ENCODE measurements at regions not wholly inside any gene's neighbourhood (a gene's known extent, or its start where the extent isn't known, plus 50 kb on each side); places are given as distances from the start of the nearest gene placed in this dataset.

- DNase-seq = no peak
- Mint-ChIP-seq H3K27me3 (no peaks in the 10 kb centered on the region), H3K4me3 (no peak overlapping the region), H3K36me3 (ENCODE audit: low read depth) (no peaks in the 10 kb centered on the region), H3K4me1 (no peaks in the 10 kb centered on the region), H3K9me3 (no peaks in the 10 kb centered on the region), H3K27ac (no peak overlapping the region)
- ChIA-PET POLR2A (no interaction called here), CTCF (interaction anchor here (0.6 kb wide), 2 partner anchors 9 kb away, joined by 3 read pairs; no protein-coding TSS in a partner anchor)
Measured at GRCh38 chr1:56396581-56396980, 182.8 kb downstream of the PLPP3 start.

- Mint-ChIP-seq H3K27ac (no peak overlapping the region), H3K4me3 (no peak overlapping the region), H3K4me1 (no peaks in the 10 kb centered on the region), H3K9me3 (no peaks in the 10 kb centered on the region), H3K36me3 (ENCODE audit: low read depth) (no peaks in the 10 kb centered on the region), H3K27me3 (no peaks in the 10 kb centered on the region)
- POLR2A ChIA-PET = no interaction called here
- DNase-seq = no peak
- CTCF ChIA-PET = interaction anchor here (0.6 kb wide), 1 partner anchor 10 kb away, joined by 3 read pairs; no protein-coding TSS in a partner anchor
Measured at GRCh38 chr1:56395776-56396175, 183.6 kb downstream of the PLPP3 start.

GRCh38 chr1:56394298-56394697 lies 185.1 kb downstream of the PLPP3 start:
- Mint-ChIP-seq H3K9me3 (no peaks in the 10 kb centered on the region), H3K4me3 (no peak overlapping the region), H3K4me1 (no peaks in the 10 kb centered on the region), H3K27me3 (no peaks in the 10 kb centered on the region), H3K36me3 (ENCODE audit: low read depth) (no peaks in the 10 kb centered on the region), H3K27ac (no peak overlapping the region)
- CTCF ChIA-PET = no interaction called here
- DNase-seq = no peak
- POLR2A ChIA-PET = no interaction called here

GRCh38 chr1:56390934-56391731 lies 188.2 kb downstream of the PLPP3 start:
- Mint-ChIP-seq H3K4me1 (no peaks in the 10 kb centered on the region), H3K4me3 (no peak overlapping the region), H3K27ac (no peak overlapping the region), H3K27me3 (no peaks in the 10 kb centered on the region), H3K9me3 (no peaks in the 10 kb centered on the region), H3K36me3 (ENCODE audit: low read depth) (no peaks in the 10 kb centered on the region)
- POLR2A ChIA-PET = no interaction called here
- CTCF ChIA-PET = no interaction called here
- no peak for DNase-seq

- H3K9me3 Mint-ChIP-seq = no peaks in the 10 kb centered on the region
- no peak overlapping the region for H3K4me3 Mint-ChIP-seq
- no peaks in the 10 kb centered on the region for H3K36me3 Mint-ChIP-seq (ENCODE audit: low read depth)
- no peak for DNase-seq
- H3K27ac Mint-ChIP-seq = no peak overlapping the region
- H3K27me3 Mint-ChIP-seq = no peaks in the 10 kb centered on the region
- ChIA-PET POLR2A (no interaction called here), CTCF (no interaction called here)
- H3K4me1 Mint-ChIP-seq = no peaks in the 10 kb centered on the region
Measured at GRCh38 chr1:56390232-56390867, 189.0 kb downstream of the PLPP3 start.

GRCh38 chr1:56389813-56390212 lies 189.6 kb downstream of the PLPP3 start:
- CTCF ChIA-PET = no interaction called here
- no peak overlapping the region for H3K4me3 Mint-ChIP-seq
- POLR2A ChIA-PET = no interaction called here
- H3K36me3 Mint-ChIP-seq (ENCODE audit: low read depth) = no peaks in the 10 kb centered on the region
- H3K9me3 Mint-ChIP-seq = no peaks in the 10 kb centered on the region
- no peak for DNase-seq
- no peak overlapping the region for H3K27ac Mint-ChIP-seq
- no peaks in the 10 kb centered on the region for H3K4me1 Mint-ChIP-seq
- H3K27me3 Mint-ChIP-seq = no peaks in the 10 kb centered on the region

- Mint-ChIP-seq H3K9me3 (no peaks in the 10 kb centered on the region), H3K4me1 (no peaks in the 10 kb centered on the region), H3K27ac (no peak overlapping the region), H3K4me3 (no peak overlapping the region), H3K36me3 (ENCODE audit: low read depth) (no peaks in the 10 kb centered on the region), H3K27me3 (no peaks in the 10 kb centered on the region)
- ChIA-PET CTCF (interaction anchor here (0.5 kb wide), 1 partner anchor 10 kb away, joined by 3 read pairs; no protein-coding TSS in a partner anchor), POLR2A (no interaction called here)
- DNase-seq = no peak
Measured at GRCh38 chr1:56387071-56387740, 192.2 kb downstream of the PLPP3 start.

- CTCF ChIA-PET = no interaction called here
- Mint-ChIP-seq H3K36me3 (ENCODE audit: low read depth) (no peaks in the 10 kb centered on the region), H3K4me3 (no peak overlapping the region), H3K27me3 (no peaks in the 10 kb centered on the region), H3K4me1 (no peaks in the 10 kb centered on the region), H3K9me3 (no peaks in the 10 kb centered on the region), H3K27ac (no peak overlapping the region)
- POLR2A ChIA-PET = no interaction called here
- no peak for DNase-seq
Measured at GRCh38 chr1:56385314-56385713, 194.0 kb downstream of the PLPP3 start.

GRCh38 chr1:56382929-56383328 lies 196.4 kb downstream of the PLPP3 start:
- POLR2A ChIA-PET = no interaction called here
- H3K4me3 Mint-ChIP-seq = no peak overlapping the region
- no peaks in the 10 kb centered on the region for H3K27me3 Mint-ChIP-seq
- no peak overlapping the region for H3K27ac Mint-ChIP-seq
- H3K4me1 Mint-ChIP-seq = no peaks in the 10 kb centered on the region
- DNase-seq = no peak
- CTCF ChIA-PET = no interaction called here
- H3K36me3 Mint-ChIP-seq (ENCODE audit: low read depth) = no peaks in the 10 kb centered on the region
- no peaks in the 10 kb centered on the region for H3K9me3 Mint-ChIP-seq

- Mint-ChIP-seq H3K9me3 (no peaks in the 10 kb centered on the region), H3K36me3 (ENCODE audit: low read depth) (no peaks in the 10 kb centered on the region), H3K4me1 (no peaks in the 10 kb centered on the region), H3K27me3 (peaks cover 4% of the 10 kb centered on the region), H3K4me3 (no peak overlapping the region), H3K27ac (no peak overlapping the region)
- ChIA-PET CTCF (no interaction called here), POLR2A (no interaction called here)
- no peak for DNase-seq
Measured at GRCh38 chr1:56380531-56380930, 198.8 kb downstream of the PLPP3 start.

GRCh38 chr1:56378341-56379070 lies 200.9 kb downstream of the PLPP3 start:
- no peak overlapping the region for H3K27ac Mint-ChIP-seq
- ChIA-PET POLR2A (no interaction called here), CTCF (no interaction called here)
- H3K36me3 Mint-ChIP-seq (ENCODE audit: low read depth) = no peaks in the 10 kb centered on the region
- no peaks in the 10 kb centered on the region for H3K4me1 Mint-ChIP-seq
- DNase-seq = no peak
- no peak overlapping the region for H3K4me3 Mint-ChIP-seq
- peaks cover 5% of the 10 kb centered on the region for H3K27me3 Mint-ChIP-seq
- no peaks in the 10 kb centered on the region for H3K9me3 Mint-ChIP-seq

GRCh38 chr1:56377431-56377830 lies 201.9 kb downstream of the PLPP3 start:
- Mint-ChIP-seq H3K27me3 (peaks cover 5% of the 10 kb centered on the region), H3K4me3 (no peak overlapping the region)

More at GRCh38 chr1:56377431-56377830, 201.9 kb downstream of the PLPP3 start:
- Mint-ChIP-seq H3K27ac (no peak overlapping the region), H3K9me3 (no peaks in the 10 kb centered on the region), H3K4me1 (no peaks in the 10 kb centered on the region), H3K36me3 (ENCODE audit: low read depth) (no peaks in the 10 kb centered on the region)
- ChIA-PET POLR2A (no interaction called here), CTCF (no interaction called here)
- no peak for DNase-seq

Data from activated CD4-positive, alpha-beta T cell treated with anti-CD3 and anti-CD28 coated beads, Interleukin-2, amount 10 ng/mL, durations not matched to agents 7 days and 5 days (primary cell).